Smooth muscle cell (in vitro differentiated cells): ENCODE measurements at regions not wholly inside any gene's neighbourhood (a gene's known extent, or its start where the extent isn't known, plus 50 kb on each side); places are given as distances from the start of the nearest gene placed in this dataset.

Source experiments
- DNase-seq: peaks from one replicate; lab custom pipeline; 2025; ENCODE audit not compliant: unreplicated experiment; lab: John Stamatoyannopoulos, UW
- H2AFZ ChIP-seq: fragments of 200-600 bp; sonication (generic); 2 replicates; pipeline ENCODE4 v1.6.0; 2016; ENCODE audit warnings: antibody characterized with exemption, low read depth, mild to moderate bottlenecking
- H3F3A ChIP-seq: fragments of 200-600 bp; sonication (generic); 2 replicates; pipeline ENCODE4 v1.6.0; 2017; ENCODE audit warnings: antibody characterized with exemption, low read depth
- H3K27ac ChIP-seq: fragments of 200-600 bp; sonication (generic); 2 replicates; pipeline ENCODE4 v1.5.1; 2016; ENCODE audit warnings: low read depth, mild to moderate bottlenecking
- H3K27me3 ChIP-seq: fragments of 200-600 bp; sonication (generic); 2 replicates; pipeline ENCODE4 v1.6.1; 2016; ENCODE audit warnings: low read depth, mild to moderate bottlenecking
- H3K36me3 ChIP-seq: fragments of 200-600 bp; sonication (generic); 2 replicates; pipeline ENCODE4 v1.5.1; 2016; ENCODE audit warnings: low read depth
- H3K4me1 ChIP-seq: fragments of 200-600 bp; sonication (generic); 2 replicates; pipeline ENCODE4 v1.5.1; 2016; ENCODE audit warnings: low read depth
- H3K4me2 ChIP-seq: fragments of 200-600 bp; sonication (generic); 2 replicates; pipeline ENCODE4 v1.6.0; 2016; ENCODE audit warnings: mild to moderate bottlenecking
- H3K4me3 ChIP-seq: fragments of 200-600 bp; sonication (generic); 2 replicates; pipeline ENCODE4 v1.5.1; 2016; ENCODE audit warnings: mild to moderate bottlenecking
- H3K79me2 ChIP-seq: fragments of 200-600 bp; sonication (generic); 2 replicates; pipeline ENCODE4 v1.6.0; 2016; ENCODE audit warnings: low read depth, mild to moderate bottlenecking
- H3K9ac ChIP-seq: fragments of 200-600 bp; sonication (generic); 2 replicates; pipeline ENCODE4 v1.6.0; 2016; ENCODE audit warnings: low read depth
- H3K9me3 ChIP-seq: fragments of 200-600 bp; sonication (generic); replicated peaks from 2 replicates; pipeline ENCODE4 v1.5.1; 2016; ENCODE audit warnings: low read depth
- H4K20me1 ChIP-seq: fragments of 200-600 bp; sonication (generic); 2 replicates; pipeline ENCODE4 v1.6.0; 2016; ENCODE audit warnings: low read depth
- WGBS: methylation state at CpG from one replicate; pipeline ENCODE4 v1.1.7; 2016; ENCODE audit warnings: low lambda C conversion rate; 5-methylcytosine and 5-hydroxymethylcytosine counted together
- TF ChIP-seq, protein P1 (sequence below): fragments of 200-600 bp; sonication (generic); IDR thresholded peaks from 2 replicates; pipeline ENCODE4 v1.5.1; 2017; ENCODE audit warnings: borderline replicate concordance, mild to moderate bottlenecking, antibody characterized with exemption; ENCODE audit not compliant: insufficient read depth, poor library complexity, severe bottlenecking

DNA sequence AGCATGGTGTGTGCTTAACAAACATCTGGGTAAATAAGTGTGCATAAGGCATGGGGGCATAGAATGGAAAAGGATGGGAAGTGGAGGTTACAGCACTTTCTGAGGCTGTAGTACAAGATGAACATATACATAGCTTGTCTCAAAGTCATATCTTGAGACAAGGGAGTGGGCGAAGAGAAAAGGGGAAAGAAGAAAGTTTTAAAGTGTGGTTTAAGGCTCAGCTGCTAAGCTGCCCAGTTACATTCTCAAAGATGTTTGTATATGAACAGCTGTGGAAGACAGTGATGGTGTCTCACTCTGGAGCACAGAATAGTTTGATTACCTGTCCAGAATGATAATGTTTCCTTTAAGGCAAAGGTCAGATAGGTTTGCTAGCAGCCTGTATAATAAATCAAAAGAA lies 61.9 kb upstream of the LANCL2 start:
- no peaks in the 10 kb centered on the region for H3K4me1 ChIP-seq
- WGBS: 35% methylated on average over 1 of the region's 1 CpG
- peak overlapping the region; percentile 45 for H3K27ac ChIP-seq
- no peaks in the 10 kb centered on the region for H3K79me2 ChIP-seq
- no peaks in the 10 kb centered on the region for H4K20me1 ChIP-seq
- TF ChIP-seq, protein P1, sequence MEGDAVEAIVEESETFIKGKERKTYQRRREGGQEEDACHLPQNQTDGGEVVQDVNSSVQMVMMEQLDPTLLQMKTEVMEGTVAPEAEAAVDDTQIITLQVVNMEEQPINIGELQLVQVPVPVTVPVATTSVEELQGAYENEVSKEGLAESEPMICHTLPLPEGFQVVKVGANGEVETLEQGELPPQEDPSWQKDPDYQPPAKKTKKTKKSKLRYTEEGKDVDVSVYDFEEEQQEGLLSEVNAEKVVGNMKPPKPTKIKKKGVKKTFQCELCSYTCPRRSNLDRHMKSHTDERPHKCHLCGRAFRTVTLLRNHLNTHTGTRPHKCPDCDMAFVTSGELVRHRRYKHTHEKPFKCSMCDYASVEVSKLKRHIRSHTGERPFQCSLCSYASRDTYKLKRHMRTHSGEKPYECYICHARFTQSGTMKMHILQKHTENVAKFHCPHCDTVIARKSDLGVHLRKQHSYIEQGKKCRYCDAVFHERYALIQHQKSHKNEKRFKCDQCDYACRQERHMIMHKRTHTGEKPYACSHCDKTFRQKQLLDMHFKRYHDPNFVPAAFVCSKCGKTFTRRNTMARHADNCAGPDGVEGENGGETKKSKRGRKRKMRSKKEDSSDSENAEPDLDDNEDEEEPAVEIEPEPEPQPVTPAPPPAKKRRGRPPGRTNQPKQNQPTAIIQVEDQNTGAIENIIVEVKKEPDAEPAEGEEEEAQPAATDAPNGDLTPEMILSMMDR: no peak
- DNase-seq: no peak
- no peaks in the 10 kb centered on the region for H3K36me3 ChIP-seq
- H3K4me2 ChIP-seq: peak overlapping the region; percentile 22
- H3K4me3 ChIP-seq: no peak overlapping the region
- H2AFZ ChIP-seq: no peak overlapping the region
- H3K27me3 ChIP-seq: no peaks in the 10 kb centered on the region
- no peak overlapping the region for H3K9ac ChIP-seq
- H3K9me3 ChIP-seq: no peaks in the 10 kb centered on the region
- H3F3A ChIP-seq: peaks cover 7% of the 10 kb centered on the region

DNA sequence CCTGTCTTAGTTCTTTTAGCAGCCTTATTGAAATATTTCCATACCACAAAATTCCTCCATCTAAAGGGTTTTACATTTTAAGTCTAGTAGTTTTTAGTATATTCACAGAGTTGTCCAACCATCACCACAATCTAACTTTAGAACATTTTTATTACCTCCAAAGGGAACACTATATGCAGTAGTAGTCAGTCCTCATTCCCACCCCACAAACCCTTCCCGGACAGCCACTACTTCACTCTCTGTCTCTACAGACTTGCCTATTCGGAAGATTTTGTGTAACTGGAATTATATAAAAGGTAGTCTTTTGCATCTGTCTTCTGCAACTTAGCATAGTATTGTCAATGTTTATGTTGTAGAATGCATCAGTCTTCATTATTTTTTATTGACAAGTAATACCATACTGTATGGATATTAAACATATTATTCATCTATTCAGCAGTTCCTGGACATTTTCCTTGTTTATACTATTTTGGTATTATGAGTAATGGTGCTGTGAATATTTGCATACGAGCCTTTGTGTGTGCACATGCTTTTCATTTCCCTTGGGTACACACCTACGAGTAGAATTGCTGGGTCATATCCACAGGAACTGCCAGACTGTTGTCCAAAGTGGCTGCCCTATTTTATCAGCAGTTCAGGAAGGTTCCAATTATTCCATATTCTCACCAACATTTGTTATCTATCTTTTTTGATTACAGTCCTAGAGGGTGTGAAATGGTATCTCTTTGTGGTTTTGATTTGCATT lies 60.9 kb upstream of the LANCL2 start:
- DNase-seq: no peak
- H3K27me3 ChIP-seq: no peaks in the 10 kb centered on the region
- H3F3A ChIP-seq: peaks cover 7% of the 10 kb centered on the region
- H3K79me2 ChIP-seq: no peaks in the 10 kb centered on the region
- no peaks in the 10 kb centered on the region for H3K9me3 ChIP-seq
- H4K20me1 ChIP-seq: no peaks in the 10 kb centered on the region
- H3K4me2 ChIP-seq: no peak overlapping the region
- no peaks in the 10 kb centered on the region for H3K36me3 ChIP-seq
- peak overlapping the region; percentile 45 for H3K27ac ChIP-seq
- TF ChIP-seq, protein P1: no peak
- H3K9ac ChIP-seq: no peak overlapping the region
- H3K4me1 ChIP-seq: no peaks in the 10 kb centered on the region
- no peak overlapping the region for H3K4me3 ChIP-seq
- H2AFZ ChIP-seq: no peak overlapping the region
- WGBS: 83% methylated on average over 4 of the region's 4 CpGs

DNA sequence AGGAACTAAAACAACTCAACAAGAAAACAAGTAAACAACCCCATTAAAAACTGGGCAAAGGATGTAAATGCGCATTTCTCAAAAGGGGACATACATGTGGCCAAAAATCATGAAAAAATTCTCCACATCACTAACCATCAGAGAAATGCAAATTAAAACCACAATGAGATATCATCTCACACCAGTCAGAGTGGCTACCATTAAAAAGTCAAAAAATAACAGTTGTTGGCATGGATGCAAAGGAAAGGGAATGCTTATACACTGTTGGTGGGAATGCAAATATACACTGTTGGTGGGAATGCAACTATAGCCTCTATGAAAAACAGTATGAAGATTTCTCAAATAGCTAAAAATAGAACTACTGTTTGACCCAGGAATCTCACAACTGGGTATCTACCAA lies 60.0 kb upstream of the LANCL2 start:
- no peaks in the 10 kb centered on the region for H3K27me3 ChIP-seq
- DNase-seq: no peak

More for the DNA sequence above, 60.0 kb upstream of the LANCL2 start:
- Histone ChIP-seq H4K20me1 (no peaks in the 10 kb centered on the region), H3K9ac (no peak overlapping the region), H3K4me3 (no peak overlapping the region), H3K36me3 (no peaks in the 10 kb centered on the region), H3K4me2 (no peak overlapping the region), H2AFZ (no peak overlapping the region), H3F3A (peaks cover 7% of the 10 kb centered on the region), H3K4me1 (no peaks in the 10 kb centered on the region), H3K9me3 (no peaks in the 10 kb centered on the region), H3K79me2 (no peaks in the 10 kb centered on the region), H3K27ac (no peak overlapping the region)
- whole genome bisulfite sequencing: 100% methylated on average over 1 of the region's 1 CpG
- TF ChIP-seq, protein P1: no peak
